WTC11 (cell line): ENCODE measurements at regions not wholly inside any gene's neighbourhood (a gene's known extent, or its start where the extent isn't known, plus 50 kb on each side); places are given as distances from the start of the nearest gene placed in this dataset.

Source experiments
- ATAC-seq: fragments of 200-7000 bp; cut with Tn5 transposase; 2 replicates; pipeline ENCODE4 v1.10.0; 2021; ENCODE audit warnings: mild to moderate bottlenecking, moderate library complexity
- CTCF ChIA-PET: fragments of 300-600 bp; sonication (Branson Sonifier 250); formaldehyde crosslinking; loops from one replicate; lab custom pipeline; 2021; ENCODE audit warnings: antibody characterized with exemption; lab: Charles Lee
- POLR2A ChIA-PET: fragments of 350-600 bp; sonication (Branson Sonifier 250); formaldehyde crosslinking; loops from one replicate; lab custom pipeline; 2021; ENCODE audit warnings: antibody characterized with exemption; lab: Charles Lee
- DNase-seq: peaks from one replicate; pipeline ENCODE4 v3.0.0; 2021; ENCODE audit warnings: low spot score
- H3K27ac Mint-ChIP-seq: 2 replicates; pipeline ENCODE4 v1.8.0; 2021; ENCODE audit warnings: mixed read lengths
- H3K27me3 Mint-ChIP-seq: 2 replicates; pipeline ENCODE4 v1.8.0; 2021; ENCODE audit warnings: low read depth, mild to moderate bottlenecking, moderate library complexity, mixed read lengths
- H3K36me3 Mint-ChIP-seq: 2 replicates; pipeline ENCODE4 v1.8.0; 2021; ENCODE audit warnings: mixed read lengths
- H3K4me1 Mint-ChIP-seq: 2 replicates; pipeline ENCODE4 v1.8.0; 2022; ENCODE audit warnings: mixed read lengths
- H3K4me3 Mint-ChIP-seq: 2 replicates; pipeline ENCODE4 v1.8.0; 2021; ENCODE audit warnings: mild to moderate bottlenecking, moderate library complexity, mixed read lengths
- H3K9me3 Mint-ChIP-seq: 2 replicates; pipeline ENCODE4 v1.8.0; 2021; ENCODE audit warnings: mixed read lengths
- ATF1 ChIP-seq: sonication (generic); formaldehyde crosslinking; IDR thresholded peaks from 2 replicates; pipeline ENCODE4 v1.8.1; 2023; ENCODE audit warnings: mild to moderate bottlenecking, moderate library complexity, missing genetic modification reagents
- ATF3 ChIP-seq: sonication (generic); formaldehyde crosslinking; conservative IDR thresholded peaks from 2 replicates; pipeline ENCODE4 v1.8.1; 2022; ENCODE audit warnings: mild to moderate bottlenecking, missing genetic modification reagents
- CREB1 ChIP-seq: sonication (generic); formaldehyde crosslinking; IDR thresholded peaks from 2 replicates; pipeline ENCODE4 v1.8.0; 2023; ENCODE audit warnings: mild to moderate bottlenecking, missing genetic modification reagents
- ERG ChIP-seq: fragments of 250-450 bp; sonication (Bioruptor Pico); IDR thresholded peaks from 2 replicates; pipeline ENCODE4 v1.8.0; 2021; ENCODE audit warnings: mild to moderate bottlenecking
- ESRRA ChIP-seq: sonication (generic); formaldehyde crosslinking; IDR thresholded peaks from 2 replicates; pipeline ENCODE4 v1.8.1; 2022; ENCODE audit warnings: mild to moderate bottlenecking, missing genetic modification reagents, borderline replicate concordance
- FOXJ3 ChIP-seq: sonication (generic); formaldehyde crosslinking; IDR thresholded peaks from 2 replicates; pipeline ENCODE4 v1.9.0; 2021; ENCODE audit warnings: missing genetic modification reagents, mild to moderate bottlenecking, borderline replicate concordance
- JAZF1 ChIP-seq: fragments of 250-450 bp; sonication (Bioruptor Pico); IDR thresholded peaks from 2 replicates; pipeline ENCODE4 v1.9.0; 2021; ENCODE audit warnings: moderate library complexity, mild to moderate bottlenecking, inconsistent platforms
- JUN ChIP-seq: sonication (generic); formaldehyde crosslinking; IDR thresholded peaks from 2 replicates; pipeline ENCODE4 v1.8.0; 2023; ENCODE audit warnings: mild to moderate bottlenecking, missing genetic modification reagents
- MYBL2 ChIP-seq: sonication (generic); formaldehyde crosslinking; IDR thresholded peaks from 2 replicates; pipeline ENCODE4 v1.8.1; 2023; ENCODE audit warnings: mild to moderate bottlenecking, moderate library complexity, missing genetic modification reagents
- NFE2L1 ChIP-seq: sonication (generic); formaldehyde crosslinking; IDR thresholded peaks from 2 replicates; pipeline ENCODE4 v1.8.1; 2023; ENCODE audit warnings: missing genetic modification reagents
- SP1 ChIP-seq: sonication (generic); formaldehyde crosslinking; conservative IDR thresholded peaks from 2 replicates; pipeline ENCODE4 v1.8.1; 2022; ENCODE audit warnings: missing genetic modification reagents
- TP53 ChIP-seq: sonication (generic); formaldehyde crosslinking; IDR thresholded peaks from 2 replicates; pipeline ENCODE4 v1.8.1; 2023; ENCODE audit warnings: mild to moderate bottlenecking, missing genetic modification reagents
- ZMAT4 ChIP-seq: fragments of 250-450 bp; sonication (Bioruptor Pico); IDR thresholded peaks from 2 replicates; pipeline ENCODE4 v1.9.0; 2021; ENCODE audit warnings: mild to moderate bottlenecking
- ZNF317 ChIP-seq: sonication (generic); formaldehyde crosslinking; IDR thresholded peaks from 2 replicates; pipeline ENCODE4 v1.8.1; 2023; ENCODE audit warnings: low read depth, mild to moderate bottlenecking, moderate library complexity, missing genetic modification reagents, borderline replicate concordance
- TF ChIP-seq, protein P1 (sequence below): fragments of 250-450 bp; sonication (Bioruptor Pico); IDR thresholded peaks from 2 replicates; pipeline ENCODE4 v1.9.0; 2021; ENCODE audit warnings: moderate library complexity, mild to moderate bottlenecking, inconsistent platforms, borderline replicate concordance
- TF ChIP-seq, protein P2 (sequence below): sonication (generic); formaldehyde crosslinking; IDR thresholded peaks from 2 replicates; pipeline ENCODE4 v1.8.0; 2022; ENCODE audit warnings: mild to moderate bottlenecking, missing genetic modification reagents
- TF ChIP-seq, protein P3 (sequence below): sonication (generic); formaldehyde crosslinking; IDR thresholded peaks from 2 replicates; pipeline ENCODE4 v1.8.1; 2023; ENCODE audit warnings: mild to moderate bottlenecking, missing genetic modification reagents

- ChIA-PET CTCF (no interaction called here), POLR2A (no interaction called here)
- Mint-ChIP-seq H3K36me3 (no peaks in the 10 kb centered on the region), H3K27me3 (no peaks in the 10 kb centered on the region), H3K27ac (no peak overlapping the region), H3K4me3 (no peak overlapping the region), H3K4me1 (no peaks in the 10 kb centered on the region), H3K9me3 (peaks cover 2% of the 10 kb centered on the region)
- no peak for ATAC-seq
- TF ChIP-seq ZNF317 (CRISPR knock-in tag): no peak
- no peak for DNase-seq
Observed at GRCh38 chr5:35384658-35385057, 154.4 kb upstream of the PRLR start.

GRCh38 chr5:35383041-35383440 is 152.8 kb upstream of the PRLR start:
- TF ChIP-seq NFE2L1: no peak
- no peak for TF ChIP-seq ESRRA
- TF ChIP-seq, protein P1, sequence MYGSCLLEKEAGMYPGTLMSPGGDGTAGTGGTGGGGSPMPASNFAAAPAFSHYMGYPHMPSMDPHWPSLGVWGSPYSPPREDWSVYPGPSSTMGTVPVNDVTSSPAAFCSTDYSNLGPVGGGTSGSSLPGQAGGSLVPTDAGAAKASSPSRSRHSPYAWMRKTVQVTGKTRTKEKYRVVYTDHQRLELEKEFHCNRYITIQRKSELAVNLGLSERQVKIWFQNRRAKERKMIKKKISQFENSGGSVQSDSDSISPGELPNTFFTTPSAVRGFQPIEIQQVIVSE (CRISPR knock-in tag): no peak
- Mint-ChIP-seq H3K4me3 (no peak overlapping the region), H3K27me3 (no peaks in the 10 kb centered on the region), H3K36me3 (no peaks in the 10 kb centered on the region), H3K4me1 (no peaks in the 10 kb centered on the region), H3K27ac (no peak overlapping the region), H3K9me3 (no peaks in the 10 kb centered on the region)
- no peak for DNase-seq
- no peak for ATAC-seq
- ChIA-PET CTCF (no interaction called here), POLR2A (no interaction called here)

DNA sequence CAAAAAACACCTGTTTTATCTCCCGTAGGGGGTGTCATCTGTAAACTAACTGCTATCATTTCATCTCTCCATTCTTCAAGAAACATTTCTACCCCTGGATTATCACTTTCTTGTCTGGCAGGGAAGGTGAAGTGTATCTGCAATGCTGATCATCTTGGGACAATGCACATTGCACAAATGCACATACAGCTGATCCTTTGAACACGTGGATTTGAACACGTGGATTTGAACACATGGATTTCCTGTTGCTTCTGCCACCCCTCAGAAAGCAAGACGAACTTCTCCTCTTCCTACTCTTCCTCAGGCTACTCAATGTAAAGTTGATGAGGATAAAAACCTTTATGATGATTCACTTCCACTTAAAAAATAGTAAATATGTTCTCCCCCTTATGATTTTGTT is 147.4 kb upstream of the PRLR start:
- Mint-ChIP-seq H3K27me3 (no peaks in the 10 kb centered on the region), H3K4me1 (no peaks in the 10 kb centered on the region), H3K9me3 (no peaks in the 10 kb centered on the region), H3K36me3 (no peaks in the 10 kb centered on the region), H3K4me3 (no peak overlapping the region), H3K27ac (no peak overlapping the region)
- no peak for DNase-seq
- no peak for TF ChIP-seq ZMAT4 (CRISPR knock-in tag)
- no peak for TF ChIP-seq SP1 (CRISPR knock-in tag)
- TF ChIP-seq, protein P2, sequence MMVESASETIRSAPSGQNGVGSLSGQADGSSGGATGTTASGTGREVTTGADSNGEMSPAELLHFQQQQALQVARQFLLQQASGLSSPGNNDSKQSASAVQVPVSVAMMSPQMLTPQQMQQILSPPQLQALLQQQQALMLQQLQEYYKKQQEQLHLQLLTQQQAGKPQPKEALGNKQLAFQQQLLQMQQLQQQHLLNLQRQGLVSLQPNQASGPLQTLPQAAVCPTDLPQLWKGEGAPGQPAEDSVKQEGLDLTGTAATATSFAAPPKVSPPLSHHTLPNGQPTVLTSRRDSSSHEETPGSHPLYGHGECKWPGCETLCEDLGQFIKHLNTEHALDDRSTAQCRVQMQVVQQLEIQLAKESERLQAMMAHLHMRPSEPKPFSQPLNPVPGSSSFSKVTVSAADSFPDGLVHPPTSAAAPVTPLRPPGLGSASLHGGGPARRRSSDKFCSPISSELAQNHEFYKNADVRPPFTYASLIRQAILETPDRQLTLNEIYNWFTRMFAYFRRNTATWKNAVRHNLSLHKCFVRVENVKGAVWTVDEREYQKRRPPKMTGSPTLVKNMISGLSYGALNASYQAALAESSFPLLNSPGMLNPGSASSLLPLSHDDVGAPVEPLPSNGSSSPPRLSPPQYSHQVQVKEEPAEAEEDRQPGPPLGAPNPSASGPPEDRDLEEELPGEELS: no peak
- no peak for TF ChIP-seq CREB1 (CRISPR knock-in tag)
- TF ChIP-seq ERG: no peak
- TF ChIP-seq ATF3 (CRISPR knock-in tag): no peak
- TF ChIP-seq JUN (CRISPR knock-in tag): no peak
- TF ChIP-seq FOXJ3 (CRISPR knock-in tag): no peak
- TF ChIP-seq TP53 (CRISPR knock-in tag): no peak
- TF ChIP-seq, protein P3, sequence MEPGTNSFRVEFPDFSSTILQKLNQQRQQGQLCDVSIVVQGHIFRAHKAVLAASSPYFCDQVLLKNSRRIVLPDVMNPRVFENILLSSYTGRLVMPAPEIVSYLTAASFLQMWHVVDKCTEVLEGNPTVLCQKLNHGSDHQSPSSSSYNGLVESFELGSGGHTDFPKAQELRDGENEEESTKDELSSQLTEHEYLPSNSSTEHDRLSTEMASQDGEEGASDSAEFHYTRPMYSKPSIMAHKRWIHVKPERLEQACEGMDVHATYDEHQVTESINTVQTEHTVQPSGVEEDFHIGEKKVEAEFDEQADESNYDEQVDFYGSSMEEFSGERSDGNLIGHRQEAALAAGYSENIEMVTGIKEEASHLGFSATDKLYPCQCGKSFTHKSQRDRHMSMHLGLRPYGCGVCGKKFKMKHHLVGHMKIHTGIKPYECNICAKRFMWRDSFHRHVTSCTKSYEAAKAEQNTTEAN: no peak
- no peak for TF ChIP-seq MYBL2 (CRISPR knock-in tag)
- no peak for TF ChIP-seq NFE2L1
- TF ChIP-seq JAZF1 (CRISPR knock-in tag): no peak
- TF ChIP-seq ATF1 (CRISPR knock-in tag): no peak
- ChIA-PET POLR2A (no interaction called here), CTCF (no interaction called here)
- no peak for ATAC-seq
